GM12865 (cell line): ENCODE measurements at regions not wholly inside any gene's neighbourhood (a gene's known extent, or its start where the extent isn't known, plus 50 kb on each side); places are given as distances from the start of the nearest gene placed in this dataset.

Experiments
- DNase-seq: peaks from one replicate; pipeline ENCODE4 v3.0.0; 2010; ENCODE audit warnings: low read depth
- H3K4me3 ChIP-seq: 2 replicates; pipeline ENCODE4 v1.5.1; 2011; ENCODE audit warnings: mild to moderate bottlenecking, low read depth, low read length, control low read depth
- TF ChIP-seq, protein P1 (sequence below): IDR thresholded peaks from 2 replicates; pipeline ENCODE4 v1.5.1; 2011; ENCODE audit warnings: low read length, control low read depth, low read depth, inconsistent platforms; ENCODE audit not compliant: insufficient read depth; ENCODE audit errors: missing control alignments

DNA sequence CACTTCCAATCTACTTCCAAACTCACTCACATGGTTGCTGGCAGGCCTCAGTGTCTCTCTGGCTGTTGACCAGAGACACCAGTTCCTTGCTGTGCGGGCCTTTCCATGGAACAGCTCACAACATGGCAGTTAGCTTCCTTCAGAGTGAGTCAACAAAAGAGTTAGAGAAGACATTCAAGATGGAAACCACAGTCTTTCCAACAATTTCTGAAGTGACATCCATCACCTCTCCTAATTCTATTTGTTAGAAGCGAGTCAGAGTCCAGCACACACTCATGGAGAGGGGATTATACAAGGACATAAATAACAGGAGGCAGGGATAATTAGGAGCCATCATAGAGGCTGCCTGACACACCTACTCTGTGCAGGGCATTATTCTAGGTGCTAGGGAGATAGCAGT lies 62.5 kb upstream of the TMEM164 start:
- H3K4me3 ChIP-seq: no peak overlapping the region
- TF ChIP-seq, protein P1, sequence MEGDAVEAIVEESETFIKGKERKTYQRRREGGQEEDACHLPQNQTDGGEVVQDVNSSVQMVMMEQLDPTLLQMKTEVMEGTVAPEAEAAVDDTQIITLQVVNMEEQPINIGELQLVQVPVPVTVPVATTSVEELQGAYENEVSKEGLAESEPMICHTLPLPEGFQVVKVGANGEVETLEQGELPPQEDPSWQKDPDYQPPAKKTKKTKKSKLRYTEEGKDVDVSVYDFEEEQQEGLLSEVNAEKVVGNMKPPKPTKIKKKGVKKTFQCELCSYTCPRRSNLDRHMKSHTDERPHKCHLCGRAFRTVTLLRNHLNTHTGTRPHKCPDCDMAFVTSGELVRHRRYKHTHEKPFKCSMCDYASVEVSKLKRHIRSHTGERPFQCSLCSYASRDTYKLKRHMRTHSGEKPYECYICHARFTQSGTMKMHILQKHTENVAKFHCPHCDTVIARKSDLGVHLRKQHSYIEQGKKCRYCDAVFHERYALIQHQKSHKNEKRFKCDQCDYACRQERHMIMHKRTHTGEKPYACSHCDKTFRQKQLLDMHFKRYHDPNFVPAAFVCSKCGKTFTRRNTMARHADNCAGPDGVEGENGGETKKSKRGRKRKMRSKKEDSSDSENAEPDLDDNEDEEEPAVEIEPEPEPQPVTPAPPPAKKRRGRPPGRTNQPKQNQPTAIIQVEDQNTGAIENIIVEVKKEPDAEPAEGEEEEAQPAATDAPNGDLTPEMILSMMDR: no peak
- no peak for DNase-seq

DNA sequence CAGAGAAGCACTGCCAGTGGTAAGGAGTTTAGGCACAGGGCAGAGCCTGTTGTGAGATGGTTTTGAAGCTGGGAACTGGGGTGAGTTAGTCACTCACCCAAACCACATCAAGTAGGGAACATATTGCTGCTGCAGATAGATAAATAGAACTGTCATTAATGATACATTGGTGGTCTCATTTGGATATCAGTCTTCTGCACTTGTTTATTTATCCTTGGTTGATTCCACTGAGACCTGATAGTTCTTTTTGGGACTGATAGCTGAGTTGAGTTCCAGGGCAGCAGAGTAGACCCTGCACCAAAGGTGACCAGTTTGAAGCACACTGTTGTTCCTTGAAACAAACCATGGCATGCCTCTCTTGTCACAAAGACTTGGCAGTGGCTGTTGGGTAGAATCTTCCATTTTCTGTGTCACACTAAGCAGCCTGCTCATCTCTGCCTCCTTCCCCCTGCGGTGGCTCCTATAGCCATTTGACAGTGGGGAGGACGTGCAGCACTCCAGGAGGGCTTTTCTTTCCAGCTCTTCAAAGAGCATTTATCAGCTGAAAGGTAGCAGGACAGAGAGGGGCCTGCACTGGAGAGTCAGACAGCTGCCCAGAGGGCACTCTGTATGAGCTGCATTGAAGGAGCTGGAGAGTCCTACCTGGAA lies 59.7 kb upstream of the TMEM164 start:
- TF ChIP-seq, protein P1: no peak
- H3K4me3 ChIP-seq: no peak overlapping the region
- DNase-seq: no peak

DNA sequence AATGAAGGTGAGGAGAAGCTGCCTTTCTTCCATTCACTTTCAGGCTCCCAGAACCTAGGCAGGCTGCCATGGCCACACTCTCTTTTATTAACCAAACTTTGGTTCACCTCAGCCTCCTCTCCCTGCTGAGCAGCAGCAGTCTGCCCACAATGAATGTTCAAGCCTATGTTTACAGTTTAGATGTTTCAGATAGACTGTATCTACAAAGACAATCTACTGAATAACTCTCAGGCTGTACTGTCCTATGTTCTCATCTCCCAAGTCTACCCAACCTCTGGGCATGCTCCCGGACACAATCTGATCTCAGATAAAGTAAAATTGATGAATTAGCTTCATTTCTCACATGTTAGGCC lies 59.2 kb upstream of the TMEM164 start:
- TF ChIP-seq, protein P1: no peak
- no peak overlapping the region for H3K4me3 ChIP-seq
- DNase-seq: no peak

DNA sequence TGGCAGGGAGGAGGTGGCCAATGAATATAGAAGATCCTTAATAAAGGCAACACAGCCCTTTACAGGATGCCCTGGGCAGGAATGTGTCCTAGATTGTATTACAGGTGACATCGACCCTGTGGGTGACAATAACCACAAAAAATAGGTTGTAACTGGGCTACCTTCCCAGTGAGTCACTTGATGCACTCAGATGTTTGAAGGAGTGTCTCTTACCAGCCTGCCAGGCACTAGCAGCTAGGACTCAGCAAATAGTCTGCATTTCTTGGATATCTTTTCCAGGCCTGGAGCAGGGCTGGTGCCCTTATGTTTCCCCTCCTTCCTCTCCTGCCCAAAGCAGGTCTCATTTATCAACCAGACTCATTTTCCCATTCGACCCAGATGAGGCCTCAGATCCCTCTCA lies 50.9 kb upstream of the TMEM164 start:
- TF ChIP-seq, protein P1: no peak
- H3K4me3 ChIP-seq: no peak overlapping the region
- no peak for DNase-seq

DNA sequence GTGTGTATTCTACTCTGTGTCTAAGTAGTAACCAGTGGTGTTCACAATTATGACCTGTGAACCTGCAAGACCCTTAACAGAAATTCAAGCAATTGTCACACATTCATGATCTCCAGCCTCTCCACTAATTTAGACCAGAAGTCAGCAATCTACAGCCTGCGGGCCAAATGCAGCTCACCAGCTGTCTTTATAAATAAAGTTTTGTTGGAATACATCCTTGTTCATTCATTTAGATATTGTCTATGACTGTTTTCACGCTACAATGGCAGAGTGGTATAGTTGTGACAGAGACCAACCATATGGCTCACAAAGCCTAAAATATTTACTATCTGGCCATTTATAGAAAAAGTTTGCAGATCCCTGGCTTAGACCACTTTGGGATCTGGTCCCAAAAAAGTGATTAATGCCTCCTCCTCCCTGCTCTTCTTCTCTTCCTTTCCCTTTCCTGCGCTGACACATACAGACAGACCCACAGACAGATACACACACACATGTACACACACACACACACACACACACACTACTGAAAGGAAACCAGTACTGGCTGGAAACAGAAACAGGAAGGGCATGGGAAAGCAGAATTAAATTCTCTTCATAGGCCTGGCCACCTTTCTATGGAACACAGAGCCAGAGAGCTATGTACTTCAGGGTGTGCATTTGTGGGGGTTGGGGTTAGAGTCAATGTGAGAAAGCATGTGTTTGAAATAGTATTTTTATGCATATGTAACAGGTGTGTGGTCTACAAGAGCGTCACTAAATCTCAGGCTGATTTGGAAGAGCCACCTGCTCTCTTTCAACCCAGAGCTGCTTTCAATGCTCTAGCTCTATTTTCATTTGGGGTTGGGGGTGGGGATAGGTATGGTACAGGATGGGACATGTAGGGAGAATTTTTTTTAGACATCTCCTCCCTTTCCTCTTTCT lies 49.7 kb upstream of the TMEM164 start:
- DNase-seq: peak; percentile 26
- no peak overlapping the region for H3K4me3 ChIP-seq
- TF ChIP-seq, protein P1: no peak
